Stimulated activated CD4-positive, alpha-beta T cell treated with anti-CD3 and anti-CD28 coated beads, TNF-alpha, amount 100 ng/mL, for 1 hour (primary cell): ENCODE measurements at regions not wholly inside any gene's neighbourhood (a gene's known extent, or its start where the extent isn't known, plus 50 kb on each side); places are given as distances from the start of the nearest gene placed in this dataset.

Experiments
- DNase-seq, 3 donors: peaks; one replicate each; pipeline ENCODE4 v3.0.0-alpha.2; 2020; ENCODE audit warnings: low read depth in 3 of 3, low spot score in 1 of 3

DNA sequence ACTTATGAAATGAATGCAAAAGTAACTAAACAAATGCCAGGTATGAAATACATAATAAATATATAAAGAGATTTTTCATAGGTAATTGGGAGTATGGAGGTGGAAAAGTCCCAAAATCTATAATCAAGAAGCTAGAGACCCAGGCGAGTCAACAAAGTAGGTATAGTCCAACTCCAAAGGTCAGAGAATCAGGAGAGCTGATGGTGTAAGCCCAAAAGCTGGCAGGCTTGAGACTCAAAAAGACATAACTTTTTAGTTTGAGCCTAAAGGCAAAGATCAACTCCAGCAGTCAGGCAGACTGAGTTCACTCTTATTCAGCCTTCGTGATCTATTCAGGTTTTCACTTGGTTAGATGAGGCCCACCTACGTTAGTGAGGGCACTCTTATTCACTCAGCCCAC, 157.4 kb upstream of the TMCO5A start:
- no peak for DNase-seq

DNA sequence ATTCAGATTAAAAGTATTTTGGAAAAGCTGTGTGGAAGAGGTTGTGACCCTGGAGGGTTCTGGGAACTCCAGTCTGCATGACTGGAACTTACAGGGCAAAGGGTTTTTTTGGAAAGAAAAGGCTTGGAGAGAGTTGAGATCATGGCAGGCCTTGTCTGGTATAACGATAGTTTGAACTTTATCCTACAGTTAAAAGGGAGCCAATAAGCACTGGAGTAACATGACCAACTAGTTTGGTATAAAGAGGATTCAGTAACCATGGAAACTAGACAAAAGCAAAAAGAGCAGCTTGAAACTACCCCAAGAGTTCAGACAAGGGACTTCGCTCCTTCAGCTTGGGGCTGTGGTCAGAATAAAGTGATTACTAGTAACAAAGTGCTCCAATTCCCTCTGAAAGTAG, 151.2 kb upstream of the TMCO5A start:
- DNase-seq: no peak

DNA sequence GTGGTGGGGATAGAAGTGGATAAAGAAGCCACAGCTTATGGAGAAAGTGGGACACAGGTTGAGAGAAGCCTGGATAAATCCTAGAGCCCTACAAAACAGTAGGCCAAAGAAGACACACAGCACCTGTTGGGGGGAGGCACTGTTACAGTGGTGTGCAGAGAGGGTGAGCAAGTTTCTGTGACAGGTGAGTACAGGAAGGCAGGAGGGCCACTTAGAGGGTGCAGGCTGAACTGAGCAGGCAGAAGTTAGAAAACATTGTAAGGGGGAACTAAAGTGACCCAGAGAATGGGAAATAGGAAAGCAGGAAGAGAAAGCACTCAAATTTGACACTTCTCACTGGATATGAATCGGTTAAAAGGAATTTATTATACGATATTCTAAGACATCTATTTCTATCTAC, 146.1 kb upstream of the TMCO5A start:
- no peak for DNase-seq

DNA sequence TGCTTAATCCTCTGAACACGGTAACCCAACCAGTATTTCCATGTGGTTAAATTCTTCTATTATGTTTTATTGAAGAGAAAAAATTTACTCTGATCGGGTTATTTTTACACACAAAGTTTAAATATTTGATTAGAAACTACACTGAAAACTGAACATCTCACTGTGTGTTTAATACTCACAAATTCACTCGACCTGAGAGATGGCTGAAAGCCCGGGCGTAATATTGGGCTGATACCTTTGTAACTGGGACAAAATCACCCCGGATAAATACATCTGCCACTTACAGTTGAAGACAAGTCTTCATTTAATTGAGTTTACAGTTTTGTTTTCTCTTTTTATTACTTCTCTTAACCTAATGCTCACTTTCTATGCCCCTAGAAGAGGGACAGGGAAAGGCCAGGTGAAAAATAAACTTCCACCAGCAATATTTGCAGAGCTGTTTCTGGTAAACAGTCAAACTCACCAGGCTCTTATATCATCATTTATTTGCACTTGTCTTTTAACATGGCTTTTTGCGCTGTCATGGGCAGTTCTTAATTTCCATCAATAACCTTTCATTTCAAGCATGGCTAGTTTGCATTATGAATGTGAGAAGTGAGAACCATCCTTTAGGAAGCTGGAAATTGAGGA, 145.6 kb upstream of the TMCO5A start:
- DNase-seq: no peak

DNA sequence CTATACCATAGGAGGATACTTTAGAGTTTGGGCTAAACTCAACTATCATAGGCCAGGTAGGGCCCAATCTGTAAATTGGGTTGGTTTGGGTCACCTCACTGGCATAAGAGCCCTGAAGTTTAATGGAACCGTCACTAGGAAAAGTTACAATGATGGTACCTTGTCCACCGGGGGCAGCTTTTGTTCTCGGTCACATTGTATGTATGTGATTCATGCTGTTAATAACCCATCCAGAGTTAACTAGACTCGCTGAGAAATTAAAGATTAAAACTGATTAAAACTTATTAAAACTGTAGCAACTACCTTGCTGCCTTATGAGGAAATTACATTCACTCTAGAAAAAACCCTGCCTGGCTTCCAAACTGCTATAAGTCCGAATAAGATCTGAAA, 145.0 kb upstream of the TMCO5A start:
- no peak for DNase-seq

DNA sequence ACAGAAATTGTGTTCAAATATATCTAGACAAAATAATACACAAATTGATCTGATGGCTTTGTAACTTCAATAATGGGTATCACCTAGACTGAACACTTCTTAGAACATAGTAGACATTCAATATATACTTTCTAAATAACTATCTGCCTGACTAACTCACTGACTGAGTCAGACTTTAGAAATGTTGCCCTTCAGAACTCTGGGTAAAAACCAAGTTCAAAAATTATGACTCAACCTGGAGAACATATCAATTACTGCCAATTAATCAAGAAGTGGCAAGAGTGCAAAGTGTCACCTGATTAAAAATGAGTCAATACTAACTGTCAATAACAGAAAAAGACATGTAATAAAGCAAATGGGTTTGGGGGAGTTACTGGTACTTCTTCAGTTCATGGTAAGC, 144.6 kb upstream of the TMCO5A start:
- DNase-seq: no peak

DNA sequence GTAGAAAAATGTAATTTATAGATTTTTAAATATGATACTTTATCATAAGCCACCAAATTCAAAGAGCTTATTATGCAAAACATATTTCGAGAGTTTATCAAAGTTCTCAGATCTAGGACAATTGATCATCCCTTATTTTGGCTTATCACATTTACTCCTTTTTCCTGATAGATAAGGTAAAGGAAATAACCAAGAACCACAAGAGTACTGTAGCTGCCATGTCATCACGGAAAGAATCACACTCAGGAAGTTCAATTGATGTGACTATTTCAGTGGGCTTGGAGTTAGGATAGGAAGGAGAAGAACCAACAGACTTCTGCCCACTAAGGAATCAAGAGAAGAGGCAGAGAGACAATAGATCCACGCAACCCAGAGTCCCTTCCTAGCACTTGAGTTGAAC, 142.7 kb upstream of the TMCO5A start:
- no peak for DNase-seq

DNA sequence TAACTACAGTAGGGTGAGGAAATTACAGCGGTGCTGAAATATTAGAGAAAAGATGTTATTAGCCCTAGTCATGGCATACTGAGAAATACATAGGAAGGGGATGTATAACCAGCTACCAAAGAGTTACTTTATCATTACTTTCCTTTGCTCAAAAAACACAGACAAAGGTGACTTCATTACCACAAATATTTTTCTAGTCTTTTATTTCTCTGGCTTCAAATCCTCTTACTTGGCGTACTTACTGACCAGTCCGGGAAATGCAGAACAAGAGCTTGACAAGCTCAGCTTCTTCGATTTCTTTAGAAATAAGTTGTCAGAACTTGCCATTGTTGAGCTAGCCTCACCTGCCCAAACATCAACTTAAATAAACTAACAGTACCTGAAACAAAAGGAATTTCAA, 142.1 kb upstream of the TMCO5A start:
- DNase-seq: no peak

DNA sequence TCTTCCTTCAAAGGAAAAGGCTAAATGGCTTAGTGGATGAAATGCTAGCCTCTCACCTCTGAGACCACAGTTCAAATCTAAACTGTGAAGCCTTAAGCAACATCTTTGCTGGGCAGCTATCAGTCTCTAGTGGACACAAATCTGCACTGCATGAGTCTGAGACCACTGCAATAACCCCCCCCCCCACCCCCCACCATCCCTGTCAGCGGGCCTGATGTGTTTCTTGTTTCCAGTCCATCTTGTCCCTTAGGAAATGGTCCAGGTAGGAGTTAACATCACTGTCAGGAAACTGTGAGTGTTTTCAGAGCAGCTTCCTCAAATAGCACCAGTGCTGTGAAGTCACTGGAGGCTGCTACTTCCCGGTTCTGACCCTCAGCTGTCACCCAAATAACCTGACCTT, 140.6 kb upstream of the TMCO5A start:
- no peak for DNase-seq

DNA sequence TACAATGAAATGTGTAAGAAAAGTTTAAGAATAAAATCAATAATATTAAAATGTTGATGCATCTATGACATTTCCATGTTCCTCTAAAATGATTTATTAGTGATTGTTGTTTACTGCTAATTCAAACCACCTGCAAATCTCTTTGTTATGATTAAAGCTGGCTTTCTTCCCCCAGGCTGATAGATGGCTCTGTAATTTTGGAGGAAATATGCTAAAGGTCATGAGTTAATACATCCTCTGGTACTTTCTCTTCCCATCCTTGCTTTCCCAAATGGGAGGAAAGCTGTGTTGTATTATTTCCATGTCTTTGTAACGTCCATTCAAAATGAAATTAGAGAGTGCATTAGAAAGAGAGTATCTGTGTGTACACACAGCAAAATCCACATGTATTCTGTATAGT, 139.5 kb upstream of the TMCO5A start:
- no peak for DNase-seq

DNA sequence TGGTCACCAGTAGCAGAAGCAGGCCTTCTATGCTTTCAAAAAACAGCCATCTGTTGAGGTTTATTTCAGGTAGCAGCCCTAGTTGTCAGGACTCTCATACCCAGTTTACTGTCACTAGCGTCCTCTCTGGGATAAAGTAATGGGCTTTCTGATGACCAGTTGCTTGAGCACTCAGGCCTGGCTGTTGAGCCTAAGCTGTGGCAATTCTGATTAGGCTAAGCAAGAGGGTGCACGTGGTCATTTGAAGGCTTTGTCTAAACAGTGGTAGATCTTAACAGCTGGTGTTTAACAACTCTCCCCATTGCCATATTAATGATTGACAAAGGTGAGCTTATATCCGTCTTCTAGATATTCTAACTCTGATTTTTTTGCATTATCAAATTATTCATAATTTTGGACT, 132.9 kb upstream of the TMCO5A start:
- DNase-seq: no peak

DNA sequence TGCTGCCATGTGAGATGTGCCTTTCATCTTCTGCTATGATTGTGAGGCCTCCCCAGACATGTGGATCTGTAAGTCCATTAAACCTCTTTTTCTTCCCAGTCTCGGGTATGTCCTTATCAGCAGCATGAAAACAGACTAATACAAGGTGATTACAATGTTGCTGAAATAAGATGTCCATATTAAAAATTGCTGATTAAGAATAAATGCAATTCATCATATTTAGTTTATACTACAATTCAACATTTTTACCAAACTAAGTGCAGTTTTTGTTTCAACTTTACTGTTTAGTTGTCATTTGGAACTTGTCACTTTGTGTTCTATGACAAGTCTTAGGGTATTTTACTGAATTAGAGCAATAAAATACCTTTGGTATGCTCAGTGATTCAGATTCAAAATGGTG, 127.6 kb upstream of the TMCO5A start:
- DNase-seq: no peak

DNA sequence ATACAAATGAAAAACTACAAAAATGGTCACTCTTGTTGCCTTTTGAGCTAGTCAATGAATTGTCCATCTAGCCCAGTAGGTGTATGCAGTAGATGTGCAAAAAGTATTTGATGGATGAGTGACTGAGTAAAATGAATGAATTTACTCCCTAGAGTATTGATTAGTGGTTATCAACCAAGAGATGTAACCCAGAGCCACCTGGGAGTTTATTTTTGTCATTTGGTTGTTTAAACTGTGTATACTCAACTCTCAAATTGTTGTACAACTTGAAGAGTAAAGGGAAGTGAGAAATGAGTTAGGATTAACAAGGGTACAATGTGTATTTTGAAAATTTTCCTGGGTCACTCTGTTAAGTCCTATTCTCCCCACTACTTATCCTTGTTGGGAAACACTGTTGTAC, 124.1 kb upstream of the TMCO5A start:
- DNase-seq: no peak

DNA sequence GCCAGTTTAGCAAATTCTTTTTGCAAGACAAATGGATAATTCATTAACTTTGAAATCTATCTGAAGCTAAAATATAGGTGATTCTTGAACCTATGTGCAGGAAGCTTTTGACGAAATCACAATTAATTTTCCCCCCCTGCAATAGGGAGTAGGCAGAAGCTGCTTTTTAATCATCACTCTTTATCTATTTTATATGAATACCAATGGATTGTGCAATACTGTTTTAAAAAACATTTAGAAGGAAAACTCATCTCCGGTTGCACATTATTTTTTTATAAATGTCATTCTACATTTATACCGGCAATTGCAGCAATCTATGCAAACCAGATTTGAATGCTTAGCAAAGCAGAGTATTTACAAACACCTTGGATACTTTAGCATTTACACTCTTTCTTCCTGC, 121.1 kb upstream of the TMCO5A start:
- no peak for DNase-seq

DNA sequence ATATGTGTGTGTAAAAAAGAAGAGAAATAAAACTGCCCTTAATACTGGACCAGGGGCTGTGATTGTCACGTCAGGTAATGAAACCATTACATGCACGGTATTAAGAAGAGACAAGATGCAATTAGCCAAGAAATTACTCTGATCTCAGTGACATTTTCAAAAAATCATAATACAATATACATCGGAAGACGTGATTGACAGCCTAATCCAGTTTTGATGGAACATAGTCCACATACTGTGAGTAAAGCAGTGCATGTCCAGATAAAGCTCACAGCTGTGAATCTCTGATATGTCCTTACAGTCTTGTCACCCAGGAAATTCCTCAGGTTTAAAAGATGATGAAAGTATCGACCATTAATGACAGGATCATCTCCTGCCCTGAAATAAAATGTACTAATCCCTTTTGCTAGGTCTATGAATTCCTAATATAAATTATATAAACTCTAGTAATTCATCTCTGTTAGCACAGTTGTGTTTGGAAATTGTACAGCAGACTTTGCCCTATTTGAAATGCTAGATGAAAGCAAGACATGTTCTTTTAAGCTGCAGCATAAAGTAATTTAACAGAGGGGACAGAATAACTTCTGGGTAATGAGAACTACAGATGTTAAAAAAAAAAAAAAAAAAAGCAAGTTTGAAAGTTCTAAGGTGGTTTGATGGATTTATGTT, 119.5 kb upstream of the TMCO5A start:
- no peak for DNase-seq

DNA sequence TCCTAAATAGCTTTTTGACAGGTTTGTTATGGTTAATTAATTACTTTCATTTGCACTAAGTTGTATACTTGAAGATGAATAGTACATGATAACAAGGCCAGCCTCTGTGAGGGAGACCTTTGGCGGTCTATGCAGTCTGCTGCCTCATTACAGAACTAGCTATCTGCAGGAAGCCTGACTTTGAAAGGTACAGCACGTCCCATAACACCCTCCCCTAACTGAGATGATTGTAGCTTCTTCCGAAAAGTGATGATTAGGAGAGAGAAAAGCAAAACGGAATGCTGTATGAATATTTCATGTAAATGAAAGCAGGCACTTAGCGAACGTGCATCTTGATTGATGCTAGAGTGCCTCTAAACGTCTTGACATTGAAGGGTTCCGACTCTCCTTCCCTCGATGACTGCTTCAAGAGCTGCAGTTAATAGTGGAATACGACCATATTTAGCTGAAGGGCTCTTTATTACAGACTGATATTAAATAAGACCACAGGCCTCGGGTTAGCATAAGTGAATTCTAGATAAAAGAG, 116.2 kb upstream of the TMCO5A start:
- DNase-seq: no peak

DNA sequence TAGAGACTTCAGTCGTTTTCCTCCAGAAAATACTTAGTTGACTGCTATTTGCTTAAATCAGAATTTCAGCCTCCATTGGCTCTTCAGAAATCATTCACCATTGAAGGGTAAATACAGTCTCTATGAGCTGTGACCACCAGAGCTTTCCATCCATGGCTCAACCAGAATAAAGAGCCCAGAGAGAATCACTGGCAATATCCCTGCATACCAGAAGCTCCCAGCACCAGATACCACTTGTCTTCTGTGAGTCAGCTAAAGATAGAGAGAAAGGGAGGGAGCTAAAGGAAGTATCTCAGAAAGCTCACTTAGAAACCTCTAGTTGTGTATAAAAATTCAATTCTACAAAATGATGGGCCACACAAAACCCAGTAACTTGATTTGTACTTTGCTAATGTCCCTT, 115.2 kb upstream of the TMCO5A start:
- DNase-seq: no peak

DNA sequence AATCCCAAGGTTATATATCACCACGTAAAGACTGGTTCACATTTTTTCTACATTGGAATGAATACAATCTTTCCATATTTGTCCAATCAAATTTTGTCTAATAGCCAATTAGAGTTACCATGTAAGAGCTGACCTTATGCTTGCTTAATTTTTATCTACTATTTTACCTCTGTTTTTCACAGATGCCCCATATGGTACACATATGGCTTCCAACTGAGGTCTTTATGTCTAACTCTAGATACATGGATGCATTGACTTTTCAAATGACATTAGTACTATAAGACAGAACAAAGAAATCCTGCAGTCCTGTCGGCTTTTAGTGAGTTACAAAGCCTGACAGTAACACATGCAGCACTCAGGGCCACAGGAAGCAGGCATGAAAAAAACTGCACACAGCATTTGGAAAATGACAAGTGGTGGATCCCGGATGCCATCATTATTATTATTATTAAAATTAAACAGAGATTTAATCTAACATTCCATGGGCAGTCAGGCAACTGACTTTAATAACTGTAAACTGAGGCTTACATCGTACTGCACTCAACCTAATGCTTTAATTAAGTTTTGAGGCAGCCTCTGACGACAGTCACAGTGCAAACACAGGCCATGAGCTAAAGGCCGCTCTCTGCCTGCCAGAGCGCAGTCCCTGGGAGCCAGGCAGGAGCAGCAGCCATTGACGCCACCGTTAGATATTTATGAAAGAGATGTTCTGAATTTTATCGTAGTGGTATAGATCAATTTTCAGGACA, 113.9 kb upstream of the TMCO5A start:
- DNase-seq: no peak

DNA sequence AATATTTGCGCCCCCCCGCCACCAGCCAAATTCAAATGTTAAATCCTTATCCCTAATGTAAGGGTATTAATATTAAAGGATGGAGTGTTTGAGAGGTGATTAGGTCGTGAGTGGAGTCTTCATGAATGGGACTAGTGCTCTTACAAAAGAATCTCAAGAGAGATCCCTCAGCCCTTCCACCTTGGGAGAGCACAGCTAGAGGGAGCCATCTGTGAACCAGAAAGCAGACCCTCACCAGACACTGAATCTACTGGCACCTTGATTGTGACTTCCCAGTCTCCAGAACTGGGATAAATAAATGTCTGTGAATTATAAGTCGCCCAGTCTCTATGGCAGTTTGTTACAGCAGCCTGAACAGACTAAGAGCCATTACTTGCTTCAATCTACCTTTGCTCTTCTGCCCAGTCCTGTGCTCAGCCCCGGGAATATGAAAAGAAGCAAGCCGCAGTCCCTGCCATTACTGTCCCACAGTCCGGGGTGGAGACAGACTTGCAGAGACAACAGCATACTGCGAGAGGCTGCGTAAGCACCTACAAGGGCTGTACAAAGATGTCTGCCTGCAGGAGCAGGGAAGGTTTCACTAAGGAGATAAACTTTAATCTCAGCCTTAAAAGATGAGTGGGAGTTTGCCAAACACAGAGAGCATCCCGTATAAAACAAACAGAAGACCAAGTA, 110.7 kb upstream of the TMCO5A start:
- DNase-seq: no peak

DNA sequence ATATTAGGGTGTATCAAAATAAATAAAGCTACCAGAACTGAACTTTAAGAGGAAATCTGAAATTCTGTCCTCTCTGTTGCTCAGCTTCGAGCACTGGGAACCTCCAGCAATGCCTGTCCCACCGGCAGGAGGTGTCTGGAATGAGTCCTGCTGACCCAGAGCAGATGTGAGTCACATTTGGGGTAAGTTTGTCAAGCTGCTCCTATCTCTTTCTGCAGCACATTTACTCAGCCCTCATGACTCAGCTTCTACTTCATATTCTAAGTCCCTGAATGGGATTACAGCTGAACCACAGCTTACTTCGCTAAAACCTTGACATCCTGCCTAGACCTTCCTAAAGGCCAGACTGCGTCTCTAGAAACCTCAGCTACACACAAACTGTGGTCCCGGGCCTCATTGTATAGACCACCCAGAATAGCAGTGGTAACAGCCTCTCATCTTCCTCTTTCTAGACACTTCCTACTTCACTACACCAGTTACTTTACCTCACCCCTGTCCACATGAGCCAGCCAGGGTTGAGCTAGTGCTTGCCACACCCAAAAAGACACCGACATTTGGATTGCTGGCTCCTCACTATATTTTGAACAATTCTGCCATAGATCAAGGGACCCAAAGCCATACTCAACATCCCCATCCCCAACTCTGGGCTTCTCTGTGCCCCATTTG, 109.6 kb upstream of the TMCO5A start:
- DNase-seq: no peak

DNA sequence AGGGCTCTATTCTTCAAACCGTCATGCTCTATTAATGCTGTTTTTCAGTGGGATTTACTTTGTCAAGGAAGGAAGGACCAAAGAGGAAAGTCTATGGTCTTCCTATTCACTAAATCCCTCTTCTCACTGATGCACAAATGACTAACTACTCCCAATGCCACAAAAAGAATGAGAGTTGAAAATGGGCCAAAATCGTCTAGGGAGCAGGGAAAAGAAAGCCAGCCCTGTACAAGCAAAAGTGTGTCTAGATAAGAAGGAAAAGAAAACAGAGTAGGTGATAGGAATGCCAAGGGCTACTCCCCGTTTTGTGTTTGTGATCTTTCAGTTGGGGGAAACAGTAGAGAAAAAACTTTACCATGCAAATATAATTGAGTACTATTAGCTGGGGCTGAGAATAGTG, 97.2 kb upstream of the TMCO5A start:
- DNase-seq: no peak
